Heart left ventricle (tissue), 16 donors: ENCODE measurements at regions not wholly inside any gene's neighbourhood (a gene's known extent, or its start where the extent isn't known, plus 50 kb on each side); places are given as distances from the start of the nearest gene placed in this dataset.
A peak's percentile ranks its signal among the peaks of the same experiment; 100 is the strongest.

Source experiments
- ATAC-seq, 4 donors: fragments of 200-7000 bp; cut with Tn5 transposase; one replicate each; pipeline ENCODE4 v1.9.1; 2020 to 2022; ENCODE audit warnings: moderate library complexity in 4 of 4, mild to moderate bottlenecking in 3 of 4, moderate number of reproducible peaks in 1 of 4
- DNase-seq, 5 donors: peaks; one replicate each; pipeline ENCODE4 v3.0.0-alpha.2; 2020
- H3K27ac ChIP-seq, 12 donors: fragments of 200-600 bp; sonication (generic) in 4 of 12; one replicate each; pipeline versions ENCODE4 v1.5.0 to v1.8.0; 2016 to 2022; ENCODE audit warnings: mild to moderate bottlenecking in 2 of 12
- H3K27me3 ChIP-seq, 9 donors: fragments of 200-600 bp; sonication (generic) in 2 of 9; one replicate each; pipeline versions ENCODE4 v1.5.1 to v1.8.0; 2016 to 2022; ENCODE audit warnings: mild to moderate bottlenecking in 3 of 9
- H3K36me3 ChIP-seq, 9 donors: fragments of 200-600 bp; sonication (generic) in 2 of 9; one replicate each; pipeline versions ENCODE4 v1.5.0 to v1.8.0; 2018 to 2022; ENCODE audit warnings: mild to moderate bottlenecking in 2 of 9
- H3K4me1 ChIP-seq, 12 donors: fragments of 200-600 bp; sonication (generic) in 4 of 12; one replicate each; pipeline versions ENCODE4 v1.5.0 to v1.8.0; 2016 to 2022; ENCODE audit warnings: mild to moderate bottlenecking in 3 of 12
- H3K4me3 ChIP-seq, 12 donors: fragments of 200-600 bp; sonication (generic) in 4 of 12; one replicate each; pipeline versions ENCODE4 v1.5.0 to v1.8.0; 2017 to 2022; ENCODE audit warnings: mild to moderate bottlenecking in 9 of 12, moderate library complexity in 4 of 12
- H3K9me3 ChIP-seq, 12 donors: fragments of 200-600 bp; sonication (generic) in 4 of 12; one replicate each; pipeline versions ENCODE4 v1.5.0 to v1.8.0; 2016 to 2022; ENCODE audit warnings: mild to moderate bottlenecking in 1 of 12
- CTCF ChIP-seq, 12 donors: fragments of 200-600 bp; sonication (generic) in 4 of 12; IDR thresholded peaks; one replicate each; pipeline versions ENCODE4 v1.5.0 to v1.8.0; 2018 to 2022; ENCODE audit warnings: antibody characterized with exemption in 12 of 12, mild to moderate bottlenecking in 5 of 12
- POLR2A ChIP-seq, 2 donors: fragments of 450-650 bp; IDR thresholded peaks; one replicate each; pipeline ENCODE4 v1.6.1; 2017; ENCODE audit warnings: antibody characterized with exemption in 2 of 2, mild to moderate bottlenecking in 2 of 2, moderate library complexity in 2 of 2
- WGBS, 4 donors: extraction: QIAGEN DNeasy Blood & Tissue Kit in 2 of 4; methylation state at CpG; one replicate each; pipeline versions ENCODE4 v1.1.5 to v1.1.7; 2013 to 2018; 5-methylcytosine and 5-hydroxymethylcytosine counted together
- intact Hi-C, 10 donors: fragments of 100-400 bp; cut with DNase I; formaldehyde crosslinking; loops; one replicate each; pipeline versions ENCODE4 v1.11.1 to v1.14.2; 2022
- donor health status: ischemic (EF 13 %, LVEDD 7.1; RV severe dilation, severe dysfunction).
- donor health status: healthy with polysubstance abuse.
- donor health status: DM: no; HTN: yes; CAD: no.
- donor health status: DM: no; HTN: no; CAD: no.
- donor health status: ischemic (EF 25% LVEDD 6.9; RV normal size, moderate dysfunction).
- donor health status: ischemic (EF 25% LVEDD 5.7; RV mildly dilated, moderate dysfunction).
- donor health status: healthy.
- donor health status: DM: yes; HTN: yes; CAD: no.
- donor health status: ischemic (EF 35%, LVEDD 5.7; RV mildly dilated, moderate dysfunction).
- donor health status: nonischemic (EF 11% LVEDD 7.7; RV severe dilation, severe dysfunction).
- donor health status: DM: yes; HTN: yes; CAD: no.
- donor health status: PGD.
- donor health status: ischemic (EF 29% LVEDD 5.4; RV normal size, mild dysfunction).
- donor health status: nonischemic (EF 23%, LVEDD 6.1; RV moderate dilation, normal function).

GRCh38 chr3:124172816-124173215 is 180.9 kb upstream of the ROPN1 start:
- TF ChIP-seq POLR2A (IDR thresholded peaks at IDR 0.05) (no peak), CTCF (IDR thresholded peaks at IDR 0.05) (no peak)

GRCh38 chr3:124174476-124174875 is 182.6 kb upstream of the ROPN1 start:
- no peak overlapping the region for H3K4me3 ChIP-seq
- H3K27ac ChIP-seq, result peak overlapping the region in 2 of 12 donors; percentile 8 to 25
- ATAC-seq (peak in 2 of 4 donors; percentile 19 to 36), DNase-seq (peak in 3 of 5 donors; percentile 12 to 39 (median 26))
- H3K27me3 ChIP-seq, result no peaks in the 10 kb centered on the region
- H3K4me1 ChIP-seq, result peaks cover 0 to 25% (median 7%) of the 10 kb centered on the region in 12 donors
- H3K9me3 ChIP-seq, result no peaks in the 10 kb centered on the region
- WGBS, 4 donors, result 23 to 37% (median 26%) methylated on average over 3 of the region's 3 CpGs
- no peaks in the 10 kb centered on the region for H3K36me3 ChIP-seq
- TF ChIP-seq POLR2A (IDR thresholded peaks at IDR 0.05) (no peak), CTCF (IDR thresholded peaks at IDR 0.05) (no peak)
- intact Hi-C loops, result no loop called here

More at GRCh38 chr3:124172816-124173215, 180.9 kb upstream of the ROPN1 start:
- Histone ChIP-seq H3K27me3 (no peaks in the 10 kb centered on the region), H3K4me1 (peaks cover 0 to 34% (median 9%) of the 10 kb centered on the region in 12 donors), H3K4me3 (no peak overlapping the region), H3K36me3 (no peaks in the 10 kb centered on the region), H3K27ac (peak overlapping the region in 1 of 12 donors; percentile 16), H3K9me3 (no peaks in the 10 kb centered on the region)
- DNase-seq (no peak), ATAC-seq (no peak)
- intact Hi-C loops, result no loop called here

DNA sequence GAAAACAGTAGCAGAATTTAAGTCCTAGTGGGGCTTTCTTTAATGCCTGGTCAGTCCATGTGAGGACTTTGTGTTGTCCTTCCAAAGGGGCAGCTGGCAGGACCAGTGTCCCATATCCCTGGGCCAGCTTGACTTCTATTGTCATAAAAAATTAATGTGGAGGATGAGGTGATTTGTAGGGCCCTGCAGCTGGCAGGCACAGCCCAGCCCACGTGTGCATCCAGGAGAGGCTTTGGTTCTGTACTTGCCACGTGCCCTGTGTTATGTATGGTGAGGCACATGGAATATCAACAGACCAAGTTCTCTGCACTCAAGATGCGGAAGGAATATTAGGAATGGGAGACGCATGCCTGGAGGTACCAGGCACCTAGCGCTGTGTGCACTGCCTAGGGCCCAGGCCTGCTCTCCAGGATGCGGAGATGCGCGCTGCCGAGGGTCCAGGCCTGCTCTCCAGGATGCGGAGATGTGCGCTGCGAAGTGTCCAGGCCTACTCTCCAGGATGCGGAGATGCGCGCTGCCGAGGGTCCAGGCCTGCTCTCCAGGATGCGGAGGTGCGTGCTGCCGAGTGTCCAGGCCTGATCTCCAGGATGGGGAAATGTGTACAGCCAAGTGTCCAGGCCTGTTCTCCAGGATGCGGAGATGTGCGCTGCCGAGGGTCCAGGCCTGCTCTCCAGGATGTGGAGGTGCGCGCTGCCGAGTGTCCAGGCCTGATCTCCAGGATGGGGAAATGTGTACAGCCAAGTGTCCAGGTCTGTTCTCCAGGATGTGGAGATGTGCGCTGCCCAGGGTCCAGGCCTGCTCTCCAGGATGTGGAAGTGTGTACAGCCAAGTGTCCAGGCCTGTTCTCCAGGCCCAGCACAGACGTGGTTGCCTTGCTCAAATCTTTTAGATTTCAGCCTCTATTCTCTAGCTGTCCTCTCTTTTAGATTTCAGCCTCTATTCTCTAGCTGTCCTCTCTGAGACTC is 183.3 kb upstream of the ROPN1 start:
- Histone ChIP-seq H3K27ac (peak overlapping the region in 3 of 12 donors; percentile 8 to 25 (median 16)), H3K27me3 (no peaks in the 10 kb centered on the region), H3K9me3 (no peaks in the 10 kb centered on the region), H3K36me3 (no peaks in the 10 kb centered on the region), H3K4me1 (peaks cover 0 to 25% (median 7%) of the 10 kb centered on the region in 12 donors), H3K4me3 (no peak overlapping the region)
- DNase-seq, result no peak
- peak in 1 of 4 donors; percentile 75 for ATAC-seq
- intact Hi-C loops, result no loop called here
- TF ChIP-seq POLR2A (IDR thresholded peaks at IDR 0.05) (no peak), CTCF (IDR thresholded peaks at IDR 0.05) (no peak)
- 80 to 92% (median 81%) methylated on average over 16 to 27 of the region's 27 CpGs for WGBS, 4 donors

DNA sequence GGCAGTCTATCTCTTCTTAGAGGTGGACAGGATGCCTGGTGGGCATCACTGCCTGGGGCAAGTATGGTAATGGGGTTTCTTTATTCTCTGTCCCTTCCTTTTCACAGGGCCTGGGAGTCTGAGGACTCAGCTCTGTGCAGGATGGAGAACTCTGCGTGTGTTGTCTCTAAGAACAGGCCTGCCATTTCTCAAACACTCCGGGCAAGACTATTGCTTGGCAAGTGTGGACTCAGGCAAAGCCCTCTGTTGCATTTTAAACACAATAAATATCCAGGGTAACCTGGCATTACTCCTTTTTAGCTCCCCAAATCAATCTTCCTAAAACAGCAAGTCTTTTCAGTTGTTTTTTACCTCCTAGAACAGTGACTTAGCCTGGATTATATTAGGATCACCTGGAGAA is 185.1 kb upstream of the ROPN1 start:
- 76 to 96% (median 81%) methylated on average over 2 of the region's 2 CpGs for WGBS, 4 donors
- no peaks in the 10 kb centered on the region for H3K36me3 ChIP-seq
- H3K27me3 ChIP-seq, result no peaks in the 10 kb centered on the region
- no peak overlapping the region for H3K27ac ChIP-seq
- intact Hi-C loops, result no loop called here
- H3K4me3 ChIP-seq, result no peak overlapping the region
- ATAC-seq (no peak), DNase-seq (no peak)
- peaks cover 0 to 21% (median 7%) of the 10 kb centered on the region in 12 donors for H3K4me1 ChIP-seq
- TF ChIP-seq CTCF (IDR thresholded peaks at IDR 0.05) (no peak), POLR2A (IDR thresholded peaks at IDR 0.05) (no peak)
- no peaks in the 10 kb centered on the region for H3K9me3 ChIP-seq
